Activated naive CD4-positive, alpha-beta T cell treated with anti-CD3 and anti-CD28 coated beads for 36 hours (primary cell): ENCODE measurements at regions not wholly inside any gene's neighbourhood (a gene's known extent, or its start where the extent isn't known, plus 50 kb on each side); places are given as distances from the start of the nearest gene placed in this dataset.
A peak's percentile ranks its signal among the peaks of the same experiment; 100 is the strongest.

ENCODE experiments used
- CTCF ChIA-PET: fragments of 350-600 bp; sonication (Branson Sonifier 250); formaldehyde crosslinking; loops from one replicate; lab custom pipeline; 2021; ENCODE audit warnings: antibody characterized with exemption; lab: Charles Lee
- DNase-seq: peaks from one replicate; pipeline ENCODE4 v3.0.0-alpha.2; 2020
- H3K27ac Mint-ChIP-seq: one replicate; pipeline ENCODE4 v1.8.0; 2021; ENCODE audit warnings: mild to moderate bottlenecking, mixed read lengths
- H3K27me3 Mint-ChIP-seq: one replicate; pipeline ENCODE4 v1.8.0; 2021; ENCODE audit warnings: low read depth, mixed read lengths
- H3K36me3 Mint-ChIP-seq: one replicate; pipeline ENCODE4 v1.8.0; 2021; ENCODE audit warnings: low read depth, mixed read lengths
- H3K4me1 Mint-ChIP-seq: one replicate; pipeline ENCODE4 v1.8.0; 2021; ENCODE audit warnings: low read depth, mixed read lengths
- H3K4me3 Mint-ChIP-seq: one replicate; pipeline ENCODE4 v1.8.0; 2021; ENCODE audit warnings: mild to moderate bottlenecking, moderate library complexity, mixed read lengths
- H3K9me3 Mint-ChIP-seq: one replicate; pipeline ENCODE4 v1.8.0; 2021; ENCODE audit warnings: mixed read lengths
- intact Hi-C: fragments of 100-400 bp; cut with micrococcal nuclease; formaldehyde crosslinking; loops from one replicate; pipeline ENCODE4 v1.15.1; 2023

GRCh38 chr2:63673865-63674533 lies 85.2 kb downstream of the MDH1 start:
- intact Hi-C loops: no loop called here
- no peak overlapping the region for H3K4me3 Mint-ChIP-seq
- H3K9me3 Mint-ChIP-seq: no peaks in the 10 kb centered on the region
- no peak for DNase-seq
- no peaks in the 10 kb centered on the region for H3K36me3 Mint-ChIP-seq
- peaks cover 5% of the 10 kb centered on the region for H3K27me3 Mint-ChIP-seq
- CTCF ChIA-PET: no interaction called here
- peaks cover 18% of the 10 kb centered on the region for H3K4me1 Mint-ChIP-seq
- H3K27ac Mint-ChIP-seq: no peak overlapping the region

GRCh38 chr2:63675026-63675425 lies 86.3 kb downstream of the MDH1 start:
- intact Hi-C loops: no loop called here
- Mint-ChIP-seq H3K27ac (no peak overlapping the region), H3K36me3 (no peaks in the 10 kb centered on the region), H3K27me3 (peaks cover 6% of the 10 kb centered on the region), H3K4me1 (peaks cover 18% of the 10 kb centered on the region), H3K4me3 (no peak overlapping the region), H3K9me3 (no peaks in the 10 kb centered on the region)
- CTCF ChIA-PET: interaction anchor here (1.2 kb wide), 1 partner anchor 16 kb away, joined by 3 read pairs; no protein-coding TSS in a partner anchor
- no peak for DNase-seq

GRCh38 chr2:63676135-63676534 lies 87.4 kb downstream of the MDH1 start:
- H3K27ac Mint-ChIP-seq: no peak overlapping the region
- no peaks in the 10 kb centered on the region for H3K36me3 Mint-ChIP-seq
- H3K27me3 Mint-ChIP-seq: peaks cover 7% of the 10 kb centered on the region
- H3K4me3 Mint-ChIP-seq: no peak overlapping the region
- CTCF ChIA-PET: interaction anchor here (1.3 kb wide), 1 partner anchor 185 kb away, joined by 5 read pairs; no protein-coding TSS in a partner anchor
- DNase-seq: no peak
- intact Hi-C loops: no loop called here
- H3K9me3 Mint-ChIP-seq: no peaks in the 10 kb centered on the region
- peaks cover 18% of the 10 kb centered on the region for H3K4me1 Mint-ChIP-seq

GRCh38 chr2:63678085-63678484 lies 89.3 kb downstream of the MDH1 start:
- CTCF ChIA-PET: interaction anchor here (3.0 kb wide), 1 partner anchor 20 kb away, joined by 6 read pairs; no protein-coding TSS in a partner anchor
- peaks cover 7% of the 10 kb centered on the region for H3K27me3 Mint-ChIP-seq
- intact Hi-C loops: no loop called here
- H3K36me3 Mint-ChIP-seq: no peaks in the 10 kb centered on the region
- H3K4me1 Mint-ChIP-seq: peaks cover 18% of the 10 kb centered on the region
- no peak for DNase-seq
- no peak overlapping the region for H3K27ac Mint-ChIP-seq
- no peaks in the 10 kb centered on the region for H3K9me3 Mint-ChIP-seq
- no peak overlapping the region for H3K4me3 Mint-ChIP-seq

GRCh38 chr2:63678551-63678950 lies 89.8 kb downstream of the MDH1 start:
- CTCF ChIA-PET: interaction anchor here (3.0 kb wide), 1 partner anchor 20 kb away, joined by 6 read pairs; no protein-coding TSS in a partner anchor
- intact Hi-C loops: no loop called here
- peaks cover 18% of the 10 kb centered on the region for H3K4me1 Mint-ChIP-seq

GRCh38 chr2:63679252-63679855 lies 90.6 kb downstream of the MDH1 start:
- DNase-seq: no peak

More at GRCh38 chr2:63678551-63678950, 89.8 kb downstream of the MDH1 start:
- no peaks in the 10 kb centered on the region for H3K9me3 Mint-ChIP-seq
- no peaks in the 10 kb centered on the region for H3K36me3 Mint-ChIP-seq
- DNase-seq: no peak
- H3K27ac Mint-ChIP-seq: no peak overlapping the region
- no peak overlapping the region for H3K4me3 Mint-ChIP-seq
- H3K27me3 Mint-ChIP-seq: peaks cover 4% of the 10 kb centered on the region

GRCh38 chr2:63680455-63680854 lies 91.7 kb downstream of the MDH1 start:
- Mint-ChIP-seq H3K27me3 (peaks cover 2% of the 10 kb centered on the region), H3K27ac (no peak overlapping the region), H3K4me3 (no peak overlapping the region), H3K36me3 (no peaks in the 10 kb centered on the region), H3K4me1 (peaks cover 18% of the 10 kb centered on the region), H3K9me3 (no peaks in the 10 kb centered on the region)
- CTCF ChIA-PET: interaction anchor here (1.3 to 3.0 kb wide), 2 partner anchors 10 to 18 kb away, joined by 3 to 6 read pairs; no protein-coding TSS in a partner anchor
- intact Hi-C loops: no loop called here
- DNase-seq: no peak

More at GRCh38 chr2:63679252-63679855, 90.6 kb downstream of the MDH1 start:
- Mint-ChIP-seq H3K4me1 (peaks cover 18% of the 10 kb centered on the region), H3K27ac (no peak overlapping the region), H3K36me3 (no peaks in the 10 kb centered on the region), H3K9me3 (no peaks in the 10 kb centered on the region), H3K4me3 (no peak overlapping the region), H3K27me3 (peaks cover 2% of the 10 kb centered on the region)
- intact Hi-C loops: no loop called here
- CTCF ChIA-PET: interaction anchor here (3.0 kb wide), 1 partner anchor 19 kb away, joined by 6 read pairs; no protein-coding TSS in a partner anchor

- peaks cover 8% of the 10 kb centered on the region for H3K4me1 Mint-ChIP-seq
- H3K27me3 Mint-ChIP-seq: peaks cover 2% of the 10 kb centered on the region
- no peak for DNase-seq
- no peak overlapping the region for H3K4me3 Mint-ChIP-seq
- no peak overlapping the region for H3K27ac Mint-ChIP-seq
- H3K36me3 Mint-ChIP-seq: no peaks in the 10 kb centered on the region
- intact Hi-C loops: no loop called here
- CTCF ChIA-PET: interaction anchor here (0.6 kb wide), 1 partner anchor 21 kb away, joined by 3 read pairs; no protein-coding TSS in a partner anchor
- H3K9me3 Mint-ChIP-seq: no peaks in the 10 kb centered on the region
Measured at GRCh38 chr2:63681896-63682295, 93.1 kb downstream of the MDH1 start.

- Mint-ChIP-seq H3K27ac (no peak overlapping the region), H3K4me3 (no peak overlapping the region), H3K9me3 (no peaks in the 10 kb centered on the region), H3K36me3 (no peaks in the 10 kb centered on the region), H3K4me1 (no peaks in the 10 kb centered on the region), H3K27me3 (no peaks in the 10 kb centered on the region)
- CTCF ChIA-PET: interaction anchor here (0.6 to 4.6 kb wide), 9 partner anchors 142 to 639 kb away, joined by 3 to 33 read pairs (median 4); partner anchors contain the start of gene UGP2
- intact Hi-C loops: loop anchor here (1.0 to 10.0 kb wide), 6 partner anchors 169 to 905 kb away; partner anchors contain the start of gene PELI1
- DNase-seq: peak; percentile 40
Measured at GRCh38 chr2:63692002-63692606, 103.3 kb downstream of the MDH1 start.

GRCh38 chr2:63695583-63695982 lies 106.8 kb downstream of the MDH1 start:
- H3K4me1 Mint-ChIP-seq: no peaks in the 10 kb centered on the region
- no peaks in the 10 kb centered on the region for H3K9me3 Mint-ChIP-seq
- H3K27ac Mint-ChIP-seq: no peak overlapping the region
- intact Hi-C loops: loop anchor here (10.0 kb wide), 1 partner anchor 449 kb away; the partner anchor contains the start of gene PELI1
- H3K27me3 Mint-ChIP-seq: no peaks in the 10 kb centered on the region
- no peak overlapping the region for H3K4me3 Mint-ChIP-seq
- no peaks in the 10 kb centered on the region for H3K36me3 Mint-ChIP-seq
- no peak for DNase-seq
- CTCF ChIA-PET: no interaction called here

- intact Hi-C loops: loop anchor here (10.0 kb wide), 1 partner anchor 448 kb away; the partner anchor contains the start of gene PELI1
- Mint-ChIP-seq H3K4me3 (no peak overlapping the region), H3K9me3 (no peaks in the 10 kb centered on the region), H3K27me3 (no peaks in the 10 kb centered on the region), H3K27ac (no peak overlapping the region), H3K36me3 (no peaks in the 10 kb centered on the region), H3K4me1 (no peaks in the 10 kb centered on the region)
- DNase-seq: no peak
- CTCF ChIA-PET: interaction anchor here (1.0 kb wide), 1 partner anchor 164 kb away, joined by 5 read pairs; no protein-coding TSS in a partner anchor
Measured at GRCh38 chr2:63696496-63696895, 107.7 kb downstream of the MDH1 start.

GRCh38 chr2:63697160-63697559 lies 108.4 kb downstream of the MDH1 start:
- Mint-ChIP-seq H3K4me3 (no peak overlapping the region), H3K36me3 (no peaks in the 10 kb centered on the region), H3K9me3 (no peaks in the 10 kb centered on the region), H3K27me3 (no peaks in the 10 kb centered on the region), H3K4me1 (no peaks in the 10 kb centered on the region), H3K27ac (no peak overlapping the region)
- intact Hi-C loops: loop anchor here (10.0 kb wide), 1 partner anchor 448 kb away; the partner anchor contains the start of gene PELI1
- DNase-seq: no peak
- CTCF ChIA-PET: interaction anchor here (2.0 to 3.6 kb wide), 2 partner anchors 18 to 164 kb away, joined by 6 to 31 read pairs; no protein-coding TSS in a partner anchor
